B cell (primary cell): ENCODE measurements at regions not wholly inside any gene's neighbourhood (a gene's known extent, or its start where the extent isn't known, plus 50 kb on each side); places are given as distances from the start of the nearest gene placed in this dataset.

Source experiments
- ATAC-seq: fragments of 200-7000 bp; cut with Tn5 transposase; one replicate; pipeline ENCODE4 v1.10.0; 2021; ENCODE audit warnings: low read depth, mild to moderate bottlenecking, moderate number of reproducible peaks, moderate library complexity
- CTCF ChIA-PET: fragments of 350-600 bp; sonication (Branson Sonifier 250); formaldehyde crosslinking; loops from one replicate; lab custom pipeline; 2021; ENCODE audit warnings: antibody characterized with exemption, inconsistent platforms; lab: Charles Lee
- POLR2A ChIA-PET: fragments of 350-600 bp; sonication (Branson Sonifier 250); formaldehyde crosslinking; loops from one replicate; lab custom pipeline; 2021; ENCODE audit warnings: antibody characterized with exemption; lab: Charles Lee
- DNase-seq: peaks from one replicate; pipeline ENCODE4 v3.0.0; 2013
- H2AFZ ChIP-seq: 2 replicates; pipeline ENCODE4 v1.6.1; 2012; ENCODE audit warnings: mild to moderate bottlenecking, low read depth, low read length; ENCODE audit not compliant: insufficient read depth, poor library complexity, severe bottlenecking
- H3K27ac ChIP-seq, 2 donors: 1 replicate in 1 of 2; 2 replicates in 1 of 2; pipeline ENCODE4 v1.5.1; 2012 to 2013; ENCODE audit warnings: low read length in 2 of 2, mild to moderate bottlenecking in 2 of 2, moderate library complexity in 1 of 2
- H3K27me3 ChIP-seq, 4 experiments: fragments of 200-600 bp in 1 of 4; sonication (generic) in 1 of 4; replicated peaks in 1 of 4; 1 replicate in 2 of 4; 2 replicates in 2 of 4; pipeline versions ENCODE4 v1.6.1 to v1.7.0; 2013 to 2016; ENCODE audit warnings: low read length in 3 of 4, mild to moderate bottlenecking in 2 of 4, mixed read lengths in 1 of 4, moderate library complexity in 1 of 4; ENCODE audit not compliant: insufficient read depth in 4 of 4, control insufficient read depth in 3 of 4; ENCODE audit errors: control extremely low read depth in 1 of 4
- H3K36me3 ChIP-seq, 2 experiments: replicated peaks in 1 of 2; 1 replicate in 1 of 2; 2 replicates in 1 of 2; pipeline versions ENCODE4 v1.6.1 to v1.7.1; 2013; ENCODE audit warnings: low read length in 1 of 2; ENCODE audit not compliant: insufficient read depth in 2 of 2, control insufficient read depth in 1 of 2; ENCODE audit errors: control extremely low read depth in 1 of 2, extremely low read depth in 1 of 2
- H3K4me1 ChIP-seq, 2 donors: fragments of 200-600 bp in 1 of 2; sonication (generic) in 1 of 2; 1 replicate in 1 of 2; 2 replicates in 1 of 2; pipeline versions ENCODE4 v1.5.1 to v1.6.1; 2013 to 2017; ENCODE audit warnings: low read length in 2 of 2; ENCODE audit not compliant: control insufficient read depth in 2 of 2, insufficient read depth in 2 of 2
- H3K4me2 ChIP-seq: replicated peaks from 2 replicates; pipeline ENCODE3; 2012; ENCODE audit warnings: mild to moderate bottlenecking, low read depth, low read length; ENCODE audit not compliant: poor library complexity, severe bottlenecking
- H3K4me3 ChIP-seq, 5 experiments: fragments of 200-600 bp in 1 of 5; sonication (generic) in 1 of 5; 1 replicate in 3 of 5; 2 replicates in 2 of 5; pipeline versions ENCODE4 v1.5.1 to v1.7.0; 2011 to 2016; ENCODE audit warnings: low read length in 4 of 5, mild to moderate bottlenecking in 4 of 5, low read depth in 2 of 5, control low read depth in 1 of 5, moderate library complexity in 1 of 5; ENCODE audit not compliant: insufficient read depth in 1 of 5; ENCODE audit errors: control extremely low read depth in 1 of 5, extremely low read depth in 1 of 5
- H3K79me2 ChIP-seq: fragments of 200-600 bp; sonication (generic); one replicate; pipeline ENCODE4 v1.6.0; 2016; ENCODE audit warnings: low read length; ENCODE audit not compliant: control insufficient read depth, insufficient read depth
- H3K9ac ChIP-seq: fragments of 200-600 bp; sonication (generic); 2 replicates; pipeline ENCODE4 v1.6.1; 2017; ENCODE audit warnings: mild to moderate bottlenecking, low read length, moderate library complexity
- H3K9me3 ChIP-seq, 3 donors: one replicate each; pipeline versions ENCODE4 v1.6.1 to v1.7.1; 2013; ENCODE audit warnings: low read length in 2 of 3; ENCODE audit not compliant: control insufficient read depth in 2 of 3, insufficient read depth in 1 of 3; ENCODE audit errors: control extremely low read depth in 1 of 3
- H4K20me1 ChIP-seq: 2 replicates; pipeline ENCODE4 v1.6.0; 2012; ENCODE audit warnings: mild to moderate bottlenecking, low read length; ENCODE audit not compliant: insufficient read depth, control insufficient read depth, poor library complexity, severe bottlenecking
- H3K27ac Mint-ChIP-seq: one replicate; pipeline ENCODE4 v1.8.0; 2021; ENCODE audit warnings: mixed read lengths
- H3K27me3 Mint-ChIP-seq: one replicate; pipeline ENCODE4 v1.8.0; 2021; ENCODE audit warnings: mixed read lengths
- H3K4me1 Mint-ChIP-seq: one replicate; pipeline ENCODE4 v1.8.0; 2021; ENCODE audit warnings: mixed read lengths
- H3K4me3 Mint-ChIP-seq: one replicate; pipeline ENCODE4 v1.8.0; 2021; ENCODE audit warnings: mixed read lengths
- H3K9me3 Mint-ChIP-seq: one replicate; pipeline ENCODE4 v1.8.0; 2022; ENCODE audit warnings: mixed read lengths; ENCODE audit not compliant: insufficient read depth
- EZH2 ChIP-seq: IDR thresholded peaks from 2 replicates; pipeline ENCODE4 v1.6.1; 2012; ENCODE audit warnings: borderline replicate concordance, low read depth, mild to moderate bottlenecking, moderate library complexity, low read length; ENCODE audit not compliant: insufficient read depth, poor library complexity, severe bottlenecking
- WGBS: methylation state at CpG from one replicate; pipeline ENCODE4 v1.1.5; 2013; ENCODE audit warnings: missing lambda C conversion rate; ENCODE audit not compliant: insufficient coverage; 5-methylcytosine and 5-hydroxymethylcytosine counted together
- intact Hi-C: fragments of 100-400 bp; cut with micrococcal nuclease; formaldehyde crosslinking; loops from one replicate; pipeline ENCODE4 v1.10.0; 2022
- TF ChIP-seq, protein P1 (sequence below): fragments of 200-600 bp; IDR thresholded peaks from one replicate; pipeline ENCODE4 v1.8.0; 2022; ENCODE audit warnings: antibody characterized with exemption, mild to moderate bottlenecking

GRCh38 chr2:151025816-151026215 lies 235.8 kb downstream of the RBM43 start:
- Histone ChIP-seq H3K36me3 (no peaks in the 10 kb centered on the region), H3K4me1 (no peaks in the 10 kb centered on the region), H2AFZ (no peak overlapping the region), H3K4me2 (no peak overlapping the region), H3K79me2 (no peaks in the 10 kb centered on the region), H3K9ac (no peak overlapping the region), H4K20me1 (no peaks in the 10 kb centered on the region), H3K27ac (no peak overlapping the region), H3K9me3 (peaks cover 0 to 3% (median 0%) of the 10 kb centered on the region in 3 donors), H3K4me3 (no peak overlapping the region), H3K27me3 (no peaks in the 10 kb centered on the region)
- H3K4me1 Mint-ChIP-seq = no peaks in the 10 kb centered on the region
- H3K4me3 Mint-ChIP-seq = no peak overlapping the region
- no peak for ATAC-seq
- DNase-seq = no peak
- POLR2A ChIA-PET = no interaction called here
- H3K9me3 Mint-ChIP-seq = no peaks in the 10 kb centered on the region
- CTCF ChIA-PET = no interaction called here
- intact Hi-C loops = no loop called here
- no CpG with 5 or more reads among the region's 1 CpG for WGBS
- TF ChIP-seq EZH2 = no peak
- TF ChIP-seq, protein P1, sequence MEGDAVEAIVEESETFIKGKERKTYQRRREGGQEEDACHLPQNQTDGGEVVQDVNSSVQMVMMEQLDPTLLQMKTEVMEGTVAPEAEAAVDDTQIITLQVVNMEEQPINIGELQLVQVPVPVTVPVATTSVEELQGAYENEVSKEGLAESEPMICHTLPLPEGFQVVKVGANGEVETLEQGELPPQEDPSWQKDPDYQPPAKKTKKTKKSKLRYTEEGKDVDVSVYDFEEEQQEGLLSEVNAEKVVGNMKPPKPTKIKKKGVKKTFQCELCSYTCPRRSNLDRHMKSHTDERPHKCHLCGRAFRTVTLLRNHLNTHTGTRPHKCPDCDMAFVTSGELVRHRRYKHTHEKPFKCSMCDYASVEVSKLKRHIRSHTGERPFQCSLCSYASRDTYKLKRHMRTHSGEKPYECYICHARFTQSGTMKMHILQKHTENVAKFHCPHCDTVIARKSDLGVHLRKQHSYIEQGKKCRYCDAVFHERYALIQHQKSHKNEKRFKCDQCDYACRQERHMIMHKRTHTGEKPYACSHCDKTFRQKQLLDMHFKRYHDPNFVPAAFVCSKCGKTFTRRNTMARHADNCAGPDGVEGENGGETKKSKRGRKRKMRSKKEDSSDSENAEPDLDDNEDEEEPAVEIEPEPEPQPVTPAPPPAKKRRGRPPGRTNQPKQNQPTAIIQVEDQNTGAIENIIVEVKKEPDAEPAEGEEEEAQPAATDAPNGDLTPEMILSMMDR = no peak
- H3K27ac Mint-ChIP-seq = no peak overlapping the region
- H3K27me3 Mint-ChIP-seq = peaks cover 8% of the 10 kb centered on the region

DNA sequence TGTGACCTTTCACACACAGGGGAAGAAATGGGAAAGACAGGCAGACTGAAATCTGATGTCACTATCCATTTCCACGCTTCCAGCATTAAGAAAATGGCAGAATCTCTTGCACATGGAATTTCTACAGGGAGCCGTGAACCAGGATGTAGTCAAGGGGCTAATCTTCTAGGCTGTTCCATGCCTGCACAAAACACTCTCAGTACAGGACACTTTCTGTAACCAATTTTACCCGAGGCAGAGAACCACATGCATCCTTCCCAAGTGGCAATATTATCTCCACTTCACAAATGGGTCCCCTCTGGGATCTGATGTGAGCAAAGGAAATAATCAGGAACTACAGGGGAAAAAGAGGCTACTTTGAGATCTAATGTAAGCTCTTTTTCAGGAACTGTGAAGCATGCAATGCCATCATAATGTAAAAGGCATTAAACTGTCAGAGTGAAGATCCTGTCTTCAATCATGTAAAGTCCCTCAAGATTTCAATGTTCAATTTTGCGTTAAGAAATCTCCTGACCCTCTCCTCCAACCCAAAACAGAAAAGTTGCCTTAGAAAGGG lies 236.9 kb downstream of the RBM43 start:
- H3K9me3 ChIP-seq = no peaks in the 10 kb centered on the region
- no peak for TF ChIP-seq EZH2
- TF ChIP-seq, protein P1 = no peak
- H3K27me3 ChIP-seq = no peaks in the 10 kb centered on the region
- H3K4me2 ChIP-seq = no peak overlapping the region
- H3K36me3 ChIP-seq = no peaks in the 10 kb centered on the region
- H3K4me1 ChIP-seq = no peaks in the 10 kb centered on the region
- H3K4me3 ChIP-seq = no peak overlapping the region
- no peak overlapping the region for H3K27ac ChIP-seq
- intact Hi-C loops = no loop called here
- H2AFZ ChIP-seq = no peak overlapping the region
- CTCF ChIA-PET = no interaction called here
- H4K20me1 ChIP-seq = no peaks in the 10 kb centered on the region
- Mint-ChIP-seq H3K9me3 (no peaks in the 10 kb centered on the region), H3K4me1 (no peaks in the 10 kb centered on the region), H3K4me3 (no peak overlapping the region), H3K27me3 (peaks cover 11% of the 10 kb centered on the region), H3K27ac (no peak overlapping the region)
- WGBS = 88% methylated on average over 2 of the region's 4 CpGs
- POLR2A ChIA-PET = no interaction called here
- DNase-seq = no peak
- no peak overlapping the region for H3K9ac ChIP-seq
- no peak for ATAC-seq
- H3K79me2 ChIP-seq = no peaks in the 10 kb centered on the region
